Activated CD4-positive, alpha-beta T cell treated with anti-CD3 and anti-CD28 coated beads for 4 hours (primary cell): ENCODE measurements at regions not wholly inside any gene's neighbourhood (a gene's known extent, or its start where the extent isn't known, plus 50 kb on each side); places are given as distances from the start of the nearest gene placed in this dataset.

Source experiments
- DNase-seq, 2 donors: peaks; one replicate each; pipeline ENCODE4 v3.0.0-alpha.2; 2020

GRCh38 chr21:45592208-45592619, 50.0 kb upstream of the SLC19A1 start:
- DNase-seq = peak; percentile 82 to 84

DNA sequence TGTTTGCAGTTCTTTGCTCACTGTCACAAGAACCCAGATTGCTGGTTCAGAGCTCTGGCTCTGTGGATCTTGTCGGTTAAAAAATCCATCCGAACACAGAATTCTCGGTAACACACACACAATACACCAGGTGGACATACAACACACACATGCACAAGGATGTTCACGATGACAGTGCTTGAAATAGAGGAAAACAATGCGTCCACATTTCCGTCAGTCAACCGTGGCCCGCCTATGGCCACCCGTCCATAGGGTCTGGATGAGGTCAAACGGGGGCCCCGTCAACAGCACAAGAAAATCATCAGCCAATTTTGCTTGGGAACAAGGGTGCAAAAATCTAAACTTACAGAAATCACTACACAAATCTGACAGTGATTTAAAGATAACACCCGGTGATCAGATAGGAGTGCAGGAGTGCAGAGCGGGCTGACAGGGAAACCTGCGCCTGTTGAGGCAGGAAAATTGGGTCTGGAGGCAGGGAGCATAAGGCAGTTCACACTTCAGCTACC, 50.4 kb upstream of the SLC19A1 start:
- no peak for DNase-seq

DNA sequence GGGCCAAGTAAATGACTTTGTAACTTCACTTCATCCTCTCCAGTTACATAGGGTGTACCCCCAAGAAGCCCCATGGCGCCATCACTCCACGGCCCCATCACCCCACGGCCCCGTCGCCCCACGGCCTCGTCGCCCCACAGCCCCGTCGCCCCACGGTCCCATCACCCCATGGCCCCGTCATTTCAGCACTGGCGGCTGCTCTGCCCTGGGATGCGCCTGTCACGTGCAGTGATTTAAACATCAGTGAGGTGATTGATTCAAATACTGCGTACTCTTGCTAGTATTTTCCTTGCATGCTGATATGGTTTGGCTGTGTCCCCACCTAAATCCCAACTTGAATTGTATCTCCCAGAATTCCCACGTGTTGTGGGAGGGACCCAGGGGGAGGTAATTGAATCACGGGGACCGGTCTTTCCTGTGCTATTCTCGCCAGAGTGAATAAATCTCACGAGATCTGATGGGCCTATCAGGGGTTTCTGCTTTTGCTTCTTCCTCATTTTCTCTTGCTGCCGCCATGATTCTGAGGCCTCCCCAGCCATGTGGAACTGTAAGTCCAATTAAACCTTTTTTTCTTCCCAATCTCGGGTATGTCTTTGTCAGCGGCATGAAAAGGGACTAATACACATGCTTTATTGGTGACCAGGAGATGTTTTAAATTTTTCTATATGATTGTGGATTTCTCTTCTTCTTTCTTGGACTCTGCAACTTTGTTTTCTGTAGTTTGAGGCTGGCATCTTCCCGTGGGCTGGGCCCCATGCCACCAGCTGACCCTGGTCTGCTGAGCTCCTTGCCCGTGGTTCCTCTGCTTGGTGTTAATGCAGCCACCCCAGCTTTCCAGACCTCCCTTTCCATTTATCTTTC, 50.1 kb upstream of the PCBP3 start:
- DNase-seq = no peak
